Coronary artery (tissue), 2 donors: ENCODE measurements at regions not wholly inside any gene's neighbourhood (a gene's known extent, or its start where the extent isn't known, plus 50 kb on each side); places are given as distances from the start of the nearest gene placed in this dataset.

Source experiments
- DNase-seq: peaks from one replicate; pipeline ENCODE4 v3.0.0-alpha.2; 2017; ENCODE audit warnings: low spot score
- H3K27ac ChIP-seq, 2 donors: fragments of 200-600 bp; sonication (generic); one replicate each; pipeline ENCODE4 v1.5.1; 2016 to 2019
- H3K4me3 ChIP-seq: fragments of 200-600 bp; sonication (generic); 2 replicates; pipeline ENCODE4 v1.5.1; 2016; ENCODE audit warnings: mild to moderate bottlenecking, moderate library complexity
- TF ChIP-seq, protein P1 (sequence below): fragments of 200-600 bp; sonication (generic); IDR thresholded peaks from one replicate; pipeline ENCODE4 v1.5.1; 2019; ENCODE audit warnings: antibody characterized with exemption

DNA sequence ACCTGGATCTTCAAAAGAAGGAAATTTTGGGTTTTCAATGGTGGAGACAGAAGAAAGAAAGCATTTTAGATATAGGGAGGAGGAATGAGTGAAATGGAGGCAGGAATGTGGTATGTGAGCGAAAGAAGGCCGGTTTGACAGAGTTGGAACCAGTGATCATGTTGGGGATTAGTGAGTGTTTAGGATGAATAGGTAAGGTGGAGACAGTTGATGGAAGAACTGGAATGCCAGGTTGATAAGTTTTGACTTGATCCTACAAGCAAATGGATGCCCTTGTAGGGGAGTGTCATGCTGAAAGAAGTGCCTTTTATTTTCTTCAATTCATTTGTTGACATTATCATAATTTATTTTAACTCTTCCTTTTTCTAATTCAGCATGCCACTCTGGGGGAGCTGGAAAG, 207.8 kb upstream of the AMOT start:
- DNase-seq: no peak
- Histone ChIP-seq H3K27ac (no peak overlapping the region), H3K4me3 (no peak overlapping the region)
- TF ChIP-seq, protein P1, sequence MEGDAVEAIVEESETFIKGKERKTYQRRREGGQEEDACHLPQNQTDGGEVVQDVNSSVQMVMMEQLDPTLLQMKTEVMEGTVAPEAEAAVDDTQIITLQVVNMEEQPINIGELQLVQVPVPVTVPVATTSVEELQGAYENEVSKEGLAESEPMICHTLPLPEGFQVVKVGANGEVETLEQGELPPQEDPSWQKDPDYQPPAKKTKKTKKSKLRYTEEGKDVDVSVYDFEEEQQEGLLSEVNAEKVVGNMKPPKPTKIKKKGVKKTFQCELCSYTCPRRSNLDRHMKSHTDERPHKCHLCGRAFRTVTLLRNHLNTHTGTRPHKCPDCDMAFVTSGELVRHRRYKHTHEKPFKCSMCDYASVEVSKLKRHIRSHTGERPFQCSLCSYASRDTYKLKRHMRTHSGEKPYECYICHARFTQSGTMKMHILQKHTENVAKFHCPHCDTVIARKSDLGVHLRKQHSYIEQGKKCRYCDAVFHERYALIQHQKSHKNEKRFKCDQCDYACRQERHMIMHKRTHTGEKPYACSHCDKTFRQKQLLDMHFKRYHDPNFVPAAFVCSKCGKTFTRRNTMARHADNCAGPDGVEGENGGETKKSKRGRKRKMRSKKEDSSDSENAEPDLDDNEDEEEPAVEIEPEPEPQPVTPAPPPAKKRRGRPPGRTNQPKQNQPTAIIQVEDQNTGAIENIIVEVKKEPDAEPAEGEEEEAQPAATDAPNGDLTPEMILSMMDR: no peak

DNA sequence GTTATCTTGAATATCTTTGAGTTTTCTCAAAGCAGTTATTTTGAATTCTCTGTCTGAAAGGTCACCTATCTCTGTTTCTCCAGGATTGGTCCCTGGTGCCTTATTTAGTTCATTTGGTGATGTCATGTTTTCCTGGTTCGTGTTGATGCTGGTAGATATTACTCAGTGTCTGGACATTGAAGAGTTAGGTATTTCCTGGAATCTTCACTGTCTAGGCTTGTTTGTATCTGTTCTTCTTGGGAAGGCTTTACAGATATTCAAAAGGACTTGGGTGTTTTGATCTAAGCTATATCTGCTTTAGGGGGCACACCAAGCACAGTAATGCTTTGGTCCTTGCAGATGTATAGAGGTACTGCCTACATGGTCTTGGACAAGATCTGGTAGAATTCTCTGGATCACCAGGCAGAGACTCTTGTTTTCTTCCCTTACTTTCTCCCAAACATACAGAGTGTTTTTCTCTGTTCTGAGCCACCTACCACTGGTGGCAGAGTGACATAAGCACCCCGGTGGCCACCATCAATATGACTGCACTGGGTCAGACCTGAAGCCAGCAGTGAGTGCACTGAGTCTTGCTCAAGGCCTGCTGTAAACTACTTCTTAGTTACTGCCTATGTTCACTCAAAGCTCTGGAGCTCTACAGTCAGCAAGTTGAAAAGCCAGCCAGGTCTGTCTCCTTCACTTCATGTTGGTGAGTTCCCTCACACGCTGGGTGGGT, 193.5 kb upstream of the AMOT start:
- no peak overlapping the region for H3K4me3 ChIP-seq

DNA sequence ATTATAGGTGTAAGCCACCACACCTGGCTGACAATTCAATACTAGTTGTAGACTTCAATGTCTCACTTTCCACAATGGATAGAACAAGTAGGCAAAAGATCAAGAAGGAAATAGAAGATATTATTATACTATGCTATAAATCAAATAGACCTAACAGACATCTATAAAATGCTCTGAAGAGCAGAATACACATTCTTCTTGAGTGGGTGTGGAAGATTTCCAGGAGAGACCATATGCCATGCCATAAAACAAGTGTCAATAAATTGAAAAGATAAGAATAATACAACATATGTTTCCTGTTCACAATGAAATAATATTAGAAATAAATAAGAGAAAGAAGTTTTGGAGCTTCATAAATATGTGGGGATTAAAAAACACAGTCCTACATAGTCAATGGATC, 179.3 kb upstream of the AMOT start:
- Histone ChIP-seq H3K27ac (no peak overlapping the region), H3K4me3 (no peak overlapping the region)
- DNase-seq: no peak
- TF ChIP-seq, protein P1: no peak

More for the DNA sequence above, 193.5 kb upstream of the AMOT start:
- TF ChIP-seq, protein P1: no peak
- no peak for DNase-seq
- no peak overlapping the region for H3K27ac ChIP-seq

DNA sequence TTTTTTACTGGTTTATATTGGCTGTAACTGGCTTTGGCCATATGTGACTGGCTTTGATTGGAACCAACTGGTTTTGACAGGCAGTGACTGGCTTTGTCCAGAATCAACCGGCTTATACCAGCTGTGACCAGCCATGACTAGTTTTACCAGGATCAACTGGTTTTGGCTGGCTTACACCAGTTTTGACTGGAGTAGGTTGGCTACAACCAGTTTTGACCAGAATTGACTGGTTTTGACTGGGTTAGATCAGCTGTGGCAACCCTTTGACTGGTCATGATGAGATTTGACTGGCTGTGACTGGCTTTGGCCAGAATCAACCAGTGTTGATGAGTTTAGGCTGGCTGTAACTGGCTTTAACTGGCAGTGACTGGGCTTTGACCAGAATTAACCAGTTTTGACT, 169.2 kb upstream of the AMOT start:
- DNase-seq: no peak
- Histone ChIP-seq H3K4me3 (no peak overlapping the region), H3K27ac (no peak overlapping the region)
- TF ChIP-seq, protein P1: no peak

DNA sequence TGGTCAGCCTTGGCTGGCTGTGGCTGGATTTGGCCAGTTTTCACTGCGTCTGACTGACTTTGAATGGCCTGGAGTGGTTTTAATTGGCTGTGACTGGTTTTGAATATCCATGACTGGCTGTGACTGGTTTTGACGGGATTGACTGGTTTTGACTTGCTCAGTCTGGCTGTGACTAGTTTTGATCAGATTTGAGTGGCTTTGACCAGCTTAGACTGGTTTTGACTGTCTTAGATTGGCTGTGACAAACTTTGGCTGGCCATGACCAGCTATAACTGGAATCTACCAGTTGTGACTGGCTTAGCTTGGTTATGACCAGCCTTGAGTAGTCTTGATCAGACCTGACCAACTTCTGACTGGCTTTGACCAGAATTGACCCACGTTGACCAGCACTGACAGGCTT, 168.4 kb upstream of the AMOT start:
- TF ChIP-seq, protein P1: no peak
- DNase-seq: no peak
- Histone ChIP-seq H3K4me3 (no peak overlapping the region), H3K27ac (no peak overlapping the region)

DNA sequence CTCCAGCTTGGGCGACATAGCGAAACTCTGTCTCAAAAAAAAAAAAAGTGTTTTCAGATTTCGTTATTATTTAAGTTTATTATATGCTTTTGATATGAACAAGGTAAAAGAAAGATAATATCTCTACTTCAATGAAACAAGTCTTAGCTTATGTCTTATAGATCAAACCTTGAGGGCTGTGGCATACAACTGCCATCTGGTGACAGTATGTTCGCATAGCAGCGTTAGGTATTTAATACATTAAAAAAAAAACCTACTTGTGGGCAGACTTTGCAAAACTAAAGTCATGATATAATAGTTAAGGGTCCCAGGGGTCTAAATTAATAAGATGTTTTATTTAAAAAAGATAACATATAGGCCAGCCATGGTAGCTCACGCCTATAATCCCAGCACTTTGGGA, 161.2 kb upstream of the AMOT start:
- Histone ChIP-seq H3K4me3 (no peak overlapping the region), H3K27ac (no peak overlapping the region)
- no peak for DNase-seq
- TF ChIP-seq, protein P1: no peak

DNA sequence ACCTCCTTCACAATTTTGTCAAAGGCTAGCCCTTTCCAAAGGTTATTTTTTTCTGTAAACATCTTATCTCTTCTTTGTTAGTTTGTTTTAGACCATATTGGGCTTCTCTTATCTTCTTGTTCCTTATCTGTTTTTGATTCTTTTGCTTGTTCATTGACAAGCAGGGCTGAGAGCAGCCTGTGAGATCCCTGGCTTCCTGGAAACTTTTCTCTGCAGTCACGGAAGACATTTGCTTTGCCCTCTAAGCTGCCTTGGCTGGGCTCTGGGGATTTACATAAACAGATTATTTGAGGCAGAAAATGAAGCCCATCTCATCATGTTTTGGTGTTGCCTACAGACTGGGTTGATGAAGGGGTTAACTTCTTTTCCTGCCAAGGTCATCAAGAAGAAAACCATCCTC, 157.4 kb upstream of the AMOT start:
- DNase-seq: no peak
- TF ChIP-seq, protein P1: no peak
- Histone ChIP-seq H3K27ac (no peak overlapping the region), H3K4me3 (no peak overlapping the region)
